Neuronal stem cell (in vitro differentiated cells): ENCODE measurements at regions not wholly inside any gene's neighbourhood (a gene's known extent, or its start where the extent isn't known, plus 50 kb on each side); places are given as distances from the start of the nearest gene placed in this dataset.

Experiments
- DNase-seq: peaks from one replicate; pipeline ENCODE4 v3.0.0-alpha.2; 2013; ENCODE audit warnings: low spot score
- H2AFZ ChIP-seq: one replicate; pipeline ENCODE4 v1.6.1; 2013; ENCODE audit warnings: mild to moderate bottlenecking, low read length, inconsistent platforms
- H2AK5ac ChIP-seq: 2 replicates; pipeline ENCODE4 v1.6.1; 2013; ENCODE audit warnings: low read depth, mild to moderate bottlenecking, inconsistent platforms, low read length, moderate library complexity, mixed read lengths
- H2BK120ac ChIP-seq: 2 replicates; pipeline ENCODE4 v1.6.1; 2013; ENCODE audit warnings: low read depth, mild to moderate bottlenecking, inconsistent platforms, low read length, moderate library complexity, mixed read lengths
- H2BK12ac ChIP-seq: one replicate; pipeline ENCODE4 v1.6.1; 2013; ENCODE audit warnings: low read length, inconsistent platforms
- H2BK15ac ChIP-seq: 2 replicates; pipeline ENCODE4 v1.6.1; 2013; ENCODE audit warnings: mild to moderate bottlenecking, low read length, inconsistent platforms, mixed read lengths
- H2BK5ac ChIP-seq: one replicate; pipeline ENCODE4 v1.6.1; 2013; ENCODE audit warnings: inconsistent platforms, mild to moderate bottlenecking, low read length, moderate library complexity
- H3K14ac ChIP-seq: one replicate; pipeline ENCODE4 v1.6.1; 2013; ENCODE audit warnings: low read length, inconsistent platforms
- H3K18ac ChIP-seq: 2 replicates; pipeline ENCODE4 v1.6.1; 2013; ENCODE audit warnings: low read length, inconsistent platforms
- H3K23ac ChIP-seq: 2 replicates; pipeline ENCODE4 v1.6.1; 2013; ENCODE audit warnings: low read depth, mild to moderate bottlenecking, mixed read lengths, low read length, inconsistent platforms; ENCODE audit not compliant: poor library complexity
- H3K27ac ChIP-seq: replicated peaks from 3 replicates; pipeline ENCODE4 v1.5.1; 2013; ENCODE audit warnings: low read length, inconsistent platforms
- H3K27me3 ChIP-seq, 3 experiments: 2 replicates each; pipeline ENCODE4 v1.6.1; 2013; ENCODE audit warnings: low read length in 3 of 3, mild to moderate bottlenecking in 2 of 3, inconsistent platforms in 1 of 3, low read depth in 1 of 3, mixed read lengths in 1 of 3, moderate library complexity in 1 of 3; ENCODE audit not compliant: control insufficient read depth in 3 of 3, insufficient read depth in 3 of 3
- H3K36me3 ChIP-seq, 2 donors: replicated peaks in 1 of 2; 2 replicates each; pipeline ENCODE4 v1.6.1; 2013; ENCODE audit warnings: low read length in 2 of 2; ENCODE audit not compliant: control insufficient read depth in 2 of 2, insufficient read depth in 2 of 2
- H3K4ac ChIP-seq: 2 replicates; pipeline ENCODE4 v1.6.1; 2013; ENCODE audit warnings: inconsistent platforms, mild to moderate bottlenecking, low read length, moderate library complexity
- H3K4me1 ChIP-seq, 2 donors: 1 replicate in 1 of 2; 2 replicates in 1 of 2; pipeline ENCODE4 v1.6.1; 2013; ENCODE audit warnings: low read length in 2 of 2, low read depth in 1 of 2; ENCODE audit not compliant: control insufficient read depth in 2 of 2, insufficient read depth in 1 of 2
- H3K4me2 ChIP-seq: one replicate; pipeline ENCODE4 v1.6.1; 2013; ENCODE audit warnings: mild to moderate bottlenecking, low read length, inconsistent platforms; ENCODE audit not compliant: insufficient read depth, poor library complexity, severe bottlenecking
- H3K4me3 ChIP-seq, 2 donors: 2 replicates each; pipeline ENCODE4 v1.5.1; 2013; ENCODE audit warnings: low read length in 2 of 2, mild to moderate bottlenecking in 2 of 2, inconsistent platforms in 1 of 2, moderate library complexity in 1 of 2
- H3K79me1 ChIP-seq: one replicate; pipeline ENCODE4 v1.6.1; 2013; ENCODE audit warnings: low read depth, mild to moderate bottlenecking, inconsistent platforms, low read length, moderate library complexity
- H3K9ac ChIP-seq: one replicate; pipeline ENCODE4 v1.6.1; 2013; ENCODE audit warnings: mild to moderate bottlenecking, low read depth, low read length, inconsistent platforms; ENCODE audit not compliant: poor library complexity
- H3K9me3 ChIP-seq, 2 donors: replicated peaks in 1 of 2; 2 replicates each; pipeline versions ENCODE3 to v1.6.1; 2013; ENCODE audit warnings: low read length in 2 of 2, mild to moderate bottlenecking in 2 of 2, inconsistent platforms in 1 of 2, low read depth in 1 of 2, mixed read lengths in 1 of 2, moderate library complexity in 1 of 2; ENCODE audit not compliant: control insufficient read depth in 2 of 2, insufficient read depth in 1 of 2
- H4K8ac ChIP-seq: one replicate; pipeline ENCODE4 v1.6.1; 2013; ENCODE audit warnings: low read depth, mild to moderate bottlenecking, inconsistent platforms, low read length, moderate library complexity
- H4K91ac ChIP-seq: one replicate; pipeline ENCODE4 v1.6.1; 2013; ENCODE audit warnings: low read length, low read depth, mild to moderate bottlenecking, inconsistent platforms; ENCODE audit not compliant: poor library complexity
- WGBS, 2 donors: extraction: QIAGEN DNeasy Blood & Tissue Kit; methylation state at CpG; one replicate each; pipeline ENCODE4 v1.1.7; 2013; ENCODE audit warnings: missing lambda C conversion rate in 2 of 2, mixed read lengths in 1 of 2; ENCODE audit not compliant: insufficient read length in 2 of 2, insufficient replicate concordance in 1 of 2; ENCODE audit errors: extremely low coverage in 2 of 2; 5-methylcytosine and 5-hydroxymethylcytosine counted together

DNA sequence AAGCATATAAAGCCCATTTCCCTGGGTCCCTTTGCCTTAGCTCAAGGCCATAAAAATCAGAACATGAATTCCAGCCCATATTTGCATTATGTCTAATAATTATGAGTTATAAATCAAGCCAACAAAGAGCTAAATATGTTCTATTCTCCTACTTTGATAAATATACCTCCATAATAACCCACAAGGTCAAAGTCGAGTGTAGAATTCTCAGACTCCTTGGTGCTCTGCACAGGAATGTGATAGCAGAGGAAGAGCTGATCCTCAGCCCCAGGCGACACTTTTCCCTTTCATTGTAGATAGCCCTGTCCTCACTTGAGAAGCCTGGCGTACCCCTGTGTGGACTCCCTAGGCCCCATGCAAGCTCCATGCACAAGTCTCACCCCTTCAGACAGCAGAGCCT, 85.6 kb downstream of the CASP3 start:
- no peaks in the 10 kb centered on the region for H3K79me1 ChIP-seq
- H2AFZ ChIP-seq, result no peak overlapping the region
- no CpG with 5 or more reads among the region's 3 CpGs for WGBS, 2 donors

GRCh38 chr4:184558996-184559395, 84.6 kb upstream of the IRF2 start:
- Histone ChIP-seq H2AK5ac (no peak overlapping the region), H3K36me3 (no peaks in the 10 kb centered on the region), H3K9ac (no peak overlapping the region), H3K23ac (no peak overlapping the region), H2BK5ac (no peak overlapping the region), H2BK12ac (no peak overlapping the region), H3K4me1 (no peaks in the 10 kb centered on the region), H3K4me2 (no peak overlapping the region), H2BK120ac (no peak overlapping the region), H4K91ac (no peak overlapping the region), H2BK15ac (no peak overlapping the region), H3K27ac (no peak overlapping the region), H3K14ac (no peak overlapping the region), H2AFZ (no peak overlapping the region), H4K8ac (no peak overlapping the region), H3K18ac (no peak overlapping the region), H3K4me3 (no peak overlapping the region), H3K9me3 (no peaks in the 10 kb centered on the region), H3K4ac (no peak overlapping the region), H3K79me1 (no peaks in the 10 kb centered on the region), H3K27me3 (no peaks in the 10 kb centered on the region)
- no CpG with 5 or more reads among the region's 7 CpGs for WGBS, 2 donors
- DNase-seq, result no peak

More for the DNA sequence above, 85.6 kb downstream of the CASP3 start:
- H3K4me1 ChIP-seq, result no peaks in the 10 kb centered on the region
- no peak overlapping the region for H3K4me3 ChIP-seq
- H2BK120ac ChIP-seq, result no peak overlapping the region
- H3K36me3 ChIP-seq, result no peaks in the 10 kb centered on the region
- no peak overlapping the region for H3K23ac ChIP-seq
- H2AK5ac ChIP-seq, result peak overlapping the region; percentile 9
- no peak overlapping the region for H4K91ac ChIP-seq
- no peak overlapping the region for H3K27ac ChIP-seq
- H3K18ac ChIP-seq, result peak overlapping the region; percentile 54
- H3K9me3 ChIP-seq, result no peaks in the 10 kb centered on the region
- H4K8ac ChIP-seq, result no peak overlapping the region
- no peak overlapping the region for H3K14ac ChIP-seq
- H3K4ac ChIP-seq, result no peak overlapping the region
- no peak overlapping the region for H2BK5ac ChIP-seq
- no peak overlapping the region for H3K4me2 ChIP-seq
- no peak overlapping the region for H2BK15ac ChIP-seq
- peak overlapping the region; percentile 3 for H3K9ac ChIP-seq
- H3K27me3 ChIP-seq, result no peaks in the 10 kb centered on the region
- no peak overlapping the region for H2BK12ac ChIP-seq
- no peak for DNase-seq

GRCh38 chr4:184553891-184554290, 79.5 kb upstream of the IRF2 start:
- H3K4me3 ChIP-seq, result no peak overlapping the region
- no peak overlapping the region for H3K18ac ChIP-seq
- no CpG with 5 or more reads among the region's 4 CpGs for WGBS, 2 donors
- no peak for DNase-seq
- H4K8ac ChIP-seq, result no peak overlapping the region
- H2BK120ac ChIP-seq, result no peak overlapping the region
- no peak overlapping the region for H3K23ac ChIP-seq
- H3K9ac ChIP-seq, result no peak overlapping the region
- no peaks in the 10 kb centered on the region for H3K27me3 ChIP-seq
- H3K27ac ChIP-seq, result no peak overlapping the region
- no peak overlapping the region for H2BK15ac ChIP-seq
- no peak overlapping the region for H2AFZ ChIP-seq
- H3K4ac ChIP-seq, result no peak overlapping the region
- H3K4me1 ChIP-seq, result no peaks in the 10 kb centered on the region
- no peak overlapping the region for H2BK5ac ChIP-seq
- no peaks in the 10 kb centered on the region for H3K9me3 ChIP-seq
- no peak overlapping the region for H3K14ac ChIP-seq
- no peaks in the 10 kb centered on the region for H3K36me3 ChIP-seq
- H3K4me2 ChIP-seq, result no peak overlapping the region
- no peaks in the 10 kb centered on the region for H3K79me1 ChIP-seq
- H2BK12ac ChIP-seq, result no peak overlapping the region
- H2AK5ac ChIP-seq, result no peak overlapping the region
- H4K91ac ChIP-seq, result no peak overlapping the region

DNA sequence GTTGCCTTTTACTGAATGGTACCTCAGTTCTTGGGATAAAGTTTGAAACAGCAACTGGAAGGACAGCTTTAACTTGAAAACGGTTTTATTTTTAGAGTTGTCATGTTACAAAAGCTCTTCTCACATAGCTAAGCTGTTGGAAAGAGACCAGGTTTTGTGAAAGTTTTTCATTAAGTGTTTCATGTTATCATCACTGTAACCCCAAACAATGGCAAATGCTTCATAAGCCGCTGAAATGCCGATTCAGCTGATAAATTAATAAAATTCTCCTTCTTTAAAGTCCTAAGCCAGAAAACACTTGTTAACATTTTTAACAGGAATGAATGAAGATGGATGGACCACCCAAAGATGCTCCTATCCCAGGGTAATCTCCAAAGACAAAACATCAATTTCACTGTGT, 76.1 kb upstream of the IRF2 start:
- no peak for DNase-seq
- H3K4me3 ChIP-seq, result no peak overlapping the region
- no peak overlapping the region for H2AK5ac ChIP-seq
- no peak overlapping the region for H3K18ac ChIP-seq
- no peak overlapping the region for H3K23ac ChIP-seq
- H2BK15ac ChIP-seq, result no peak overlapping the region
- no peak overlapping the region for H3K27ac ChIP-seq
- H4K8ac ChIP-seq, result no peak overlapping the region
- no peak overlapping the region for H3K14ac ChIP-seq
- no CpG with 5 or more reads among the region's 3 CpGs for WGBS, 2 donors
- no peaks in the 10 kb centered on the region for H3K9me3 ChIP-seq
- H2BK120ac ChIP-seq, result no peak overlapping the region
- no peak overlapping the region for H2BK5ac ChIP-seq
- no peaks in the 10 kb centered on the region for H3K36me3 ChIP-seq
- H4K91ac ChIP-seq, result no peak overlapping the region
- H3K4me2 ChIP-seq, result no peak overlapping the region
- no peak overlapping the region for H3K4ac ChIP-seq
- no peaks in the 10 kb centered on the region for H3K27me3 ChIP-seq
- H3K4me1 ChIP-seq, result no peaks in the 10 kb centered on the region
- H2AFZ ChIP-seq, result no peak overlapping the region
- no peaks in the 10 kb centered on the region for H3K79me1 ChIP-seq
- no peak overlapping the region for H2BK12ac ChIP-seq
- no peak overlapping the region for H3K9ac ChIP-seq
